Panc1 (cell line): ENCODE measurements at regions not wholly inside any gene's neighbourhood (a gene's known extent, or its start where the extent isn't known, plus 50 kb on each side); places are given as distances from the start of the nearest gene placed in this dataset.

Experiments
- ATAC-seq: fragments of 200-7000 bp; cut with Tn5 transposase; 2 replicates; pipeline ENCODE4 v1.9.1; 2020; ENCODE audit warnings: mild to moderate bottlenecking, moderate library complexity
- BruUV-seq: library from RNA; stranded (reverse); fragments of 400-500 nt; replicated peaks from 2 replicates; lab custom pipeline; 2021; lab: Mats Ljungman, UMichigan
- CTCF ChIA-PET: fragments of 300-600 bp; sonication (Branson Sonifier 250); formaldehyde crosslinking; loops from one replicate; lab custom pipeline; 2022; ENCODE audit warnings: antibody characterized with exemption; lab: Charles Lee
- POLR2A ChIA-PET: fragments of 300-600 bp; sonication (Branson Sonifier 250); formaldehyde crosslinking; loops from one replicate; lab custom pipeline; 2022; ENCODE audit warnings: antibody characterized with exemption; lab: Charles Lee
- DNase-seq: peaks from one replicate; pipeline ENCODE4 v3.0.0-alpha.2; 2010; ENCODE audit warnings: low read depth, low spot score
- H3K27ac ChIP-seq: 2 replicates; pipeline ENCODE4 v1.5.1; 2011; ENCODE audit warnings: mild to moderate bottlenecking, low read length, inconsistent platforms
- H3K27me3 ChIP-seq: fragments of 200-500 bp; sonication (Bioruptor generic); 2 replicates; pipeline ENCODE4 v1.6.0; 2014; ENCODE audit warnings: low read length, inconsistent platforms; ENCODE audit not compliant: control insufficient read depth, insufficient read depth
- H3K36me3 ChIP-seq: fragments of 200-500 bp; sonication (Bioruptor generic); 2 replicates; pipeline ENCODE4 v1.5.1; 2014; ENCODE audit warnings: inconsistent platforms, mild to moderate bottlenecking, low read length, moderate library complexity; ENCODE audit not compliant: control insufficient read depth, insufficient read depth
- H3K4me1 ChIP-seq: 2 replicates; pipeline ENCODE4 v1.5.1; 2011; ENCODE audit warnings: inconsistent platforms, mild to moderate bottlenecking, low read length, moderate library complexity; ENCODE audit not compliant: control insufficient read depth, insufficient read depth
- H3K4me3 ChIP-seq, 2 experiments: 2 replicates each; pipeline ENCODE4 v1.5.1; 2011 to 2012; ENCODE audit warnings: low read depth in 2 of 2, low read length in 2 of 2, mild to moderate bottlenecking in 2 of 2, inconsistent platforms in 1 of 2, moderate library complexity in 1 of 2
- H3K9me3 ChIP-seq: fragments of 200-500 bp; sonication (Bioruptor generic); 2 replicates; pipeline ENCODE4 v1.5.1; 2014; ENCODE audit warnings: low read depth, mild to moderate bottlenecking, inconsistent platforms, low read length, moderate library complexity; ENCODE audit not compliant: control insufficient read depth, insufficient read depth
- POLR2AphosphoS5 ChIP-seq: IDR thresholded peaks from 2 replicates; pipeline ENCODE4 v1.6.1; 2012; ENCODE audit warnings: mild to moderate bottlenecking, low read depth, low read length, moderate library complexity
- REST ChIP-seq, 2 experiments: IDR thresholded peaks; 2 replicates each; pipeline ENCODE4 v1.6.1; 2011 to 2012; ENCODE audit warnings: low read depth in 2 of 2, control low read depth in 1 of 2, low read length in 1 of 2, mild to moderate bottlenecking in 1 of 2, moderate library complexity in 1 of 2; ENCODE audit not compliant: insufficient read depth in 1 of 2
- SIN3A ChIP-seq: IDR thresholded peaks from 2 replicates; pipeline ENCODE4 v1.6.1; 2012; ENCODE audit warnings: low read depth, mild to moderate bottlenecking, low read length, moderate library complexity, borderline replicate concordance; ENCODE audit not compliant: insufficient read depth
- TCF7L2 ChIP-seq: IDR thresholded peaks from 2 replicates; pipeline ENCODE4 v1.6.1; 2011; ENCODE audit warnings: mild to moderate bottlenecking, low read depth, low read length, inconsistent platforms
- in situ Hi-C: cut with HindIII; loops from 2 replicates; pipeline ENCODE4 v1.10.0; 2016; ENCODE audit warnings: low sequenced_read_pairs, low pct_unique_long_range_greater_than_20kb
- intact Hi-C: fragments of 100-400 bp; cut with micrococcal nuclease; formaldehyde crosslinking; loops from one replicate; pipeline ENCODE4 v1.10.0; 2022; ENCODE audit not compliant: unreplicated experiment
- TF ChIP-seq, protein P1 (sequence below): fragments of 450-650 bp; IDR thresholded peaks from 2 replicates; pipeline ENCODE4 v1.5.1; 2017; ENCODE audit warnings: mild to moderate bottlenecking

DNA sequence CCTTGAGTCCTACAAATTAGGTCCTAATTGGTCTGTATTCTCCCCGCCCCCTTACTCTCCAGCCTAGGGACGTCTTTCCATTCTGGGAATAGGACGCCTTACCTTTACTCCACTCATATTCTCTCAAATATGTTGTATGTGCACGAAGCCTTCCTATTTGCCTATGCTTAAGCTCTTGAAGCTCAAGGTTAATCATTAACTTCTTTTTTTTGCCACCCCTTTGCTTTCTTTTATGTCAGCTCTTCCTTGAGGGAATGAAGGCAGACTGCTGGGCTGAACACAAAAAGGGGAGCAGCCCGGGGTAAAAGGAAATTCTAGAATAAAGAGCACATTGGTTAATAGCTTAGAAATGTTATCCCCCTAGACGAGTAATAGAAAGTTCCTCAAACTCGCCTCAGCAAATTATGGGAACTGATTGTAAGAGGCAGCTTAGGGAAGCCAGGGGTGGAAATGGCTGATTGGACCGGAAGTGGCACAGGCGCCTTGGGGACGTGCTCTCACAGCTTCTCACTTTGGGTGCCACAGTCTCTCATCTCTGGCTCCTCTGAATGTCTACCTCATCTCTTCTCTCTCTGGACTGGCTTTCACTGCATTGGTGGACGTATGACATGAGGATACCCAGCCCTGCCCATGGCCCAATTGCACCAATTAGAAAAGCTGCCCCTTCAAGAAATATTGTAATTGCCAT, 122.3 kb upstream of the IL12B start:
- Histone ChIP-seq H3K4me3 (no peak overlapping the region), H3K4me1 (0 out of 2 replicates have a peak, but pooled peaks cover 3% of the 10 kb centered on the region), H3K27ac (no peak overlapping the region), H3K9me3 (no peaks in the 10 kb centered on the region), H3K27me3 (no peaks in the 10 kb centered on the region), H3K36me3 (no peaks in the 10 kb centered on the region)
- ChIA-PET CTCF (interaction anchor here (1.0 kb wide), 1 partner anchor 555 kb away, joined by 3 read pairs; no protein-coding TSS in a partner anchor), POLR2A (no interaction called here)
- BruUV-seq = no TSS peak
- intact Hi-C loops = no loop called here
- TF ChIP-seq, protein P1, sequence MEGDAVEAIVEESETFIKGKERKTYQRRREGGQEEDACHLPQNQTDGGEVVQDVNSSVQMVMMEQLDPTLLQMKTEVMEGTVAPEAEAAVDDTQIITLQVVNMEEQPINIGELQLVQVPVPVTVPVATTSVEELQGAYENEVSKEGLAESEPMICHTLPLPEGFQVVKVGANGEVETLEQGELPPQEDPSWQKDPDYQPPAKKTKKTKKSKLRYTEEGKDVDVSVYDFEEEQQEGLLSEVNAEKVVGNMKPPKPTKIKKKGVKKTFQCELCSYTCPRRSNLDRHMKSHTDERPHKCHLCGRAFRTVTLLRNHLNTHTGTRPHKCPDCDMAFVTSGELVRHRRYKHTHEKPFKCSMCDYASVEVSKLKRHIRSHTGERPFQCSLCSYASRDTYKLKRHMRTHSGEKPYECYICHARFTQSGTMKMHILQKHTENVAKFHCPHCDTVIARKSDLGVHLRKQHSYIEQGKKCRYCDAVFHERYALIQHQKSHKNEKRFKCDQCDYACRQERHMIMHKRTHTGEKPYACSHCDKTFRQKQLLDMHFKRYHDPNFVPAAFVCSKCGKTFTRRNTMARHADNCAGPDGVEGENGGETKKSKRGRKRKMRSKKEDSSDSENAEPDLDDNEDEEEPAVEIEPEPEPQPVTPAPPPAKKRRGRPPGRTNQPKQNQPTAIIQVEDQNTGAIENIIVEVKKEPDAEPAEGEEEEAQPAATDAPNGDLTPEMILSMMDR = no peak
- TF ChIP-seq REST (IDR thresholded peaks at IDR 0.05; ENCODE audit: insufficient read depth in 1 of 2, low read depth in 2 of 2, low read length in 1 of 2) (no peak), TCF7L2 (no peak), POLR2AphosphoS5 (no peak), SIN3A (no peak)
- DNase-seq (no peak), ATAC-seq (no peak)
- in situ Hi-C loops = no loop called here

DNA sequence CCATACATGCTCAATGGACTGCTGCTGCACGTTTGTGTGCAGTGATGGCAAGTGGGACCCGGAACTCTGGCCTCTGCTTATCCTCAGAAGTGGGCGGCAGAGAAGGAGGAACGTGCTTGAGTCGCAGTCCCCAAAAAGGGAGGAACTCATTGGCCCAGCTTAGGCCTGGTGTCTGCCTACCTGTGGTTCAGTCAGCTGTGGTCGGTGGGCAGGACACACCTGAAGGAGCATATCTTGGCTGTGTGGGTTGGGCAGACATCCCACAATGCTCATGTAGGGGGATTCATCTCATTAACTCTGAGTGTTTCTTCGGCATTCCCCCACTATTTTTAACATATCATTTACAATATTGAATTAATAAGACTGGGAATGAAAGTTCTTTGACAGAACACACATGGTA, 122.9 kb upstream of the IL12B start:
- Histone ChIP-seq H3K9me3 (no peaks in the 10 kb centered on the region), H3K4me3 (no peak overlapping the region), H3K4me1 (0 out of 2 replicates have a peak, but pooled peaks cover 3% of the 10 kb centered on the region), H3K36me3 (no peaks in the 10 kb centered on the region), H3K27ac (no peak overlapping the region), H3K27me3 (no peaks in the 10 kb centered on the region)
- no peak for ATAC-seq
- ChIA-PET POLR2A (no interaction called here), CTCF (interaction anchor here (0.7 kb wide), 1 partner anchor 18 kb away, joined by 3 read pairs; no protein-coding TSS in a partner anchor)
- intact Hi-C loops (no loop called here), in situ Hi-C loops (no loop called here)
- DNase-seq = no peak
- no TSS peak for BruUV-seq
- no peak for TF ChIP-seq REST (IDR thresholded peaks at IDR 0.05; ENCODE audit: insufficient read depth in 1 of 2, low read depth in 2 of 2, low read length in 1 of 2)
